Liver (tissue), 8 donors: ENCODE measurements at regions not wholly inside any gene's neighbourhood (a gene's known extent, or its start where the extent isn't known, plus 50 kb on each side); places are given as distances from the start of the nearest gene placed in this dataset.

ENCODE experiments used
- DNase-seq: peaks from one replicate; pipeline ENCODE4 v3.0.0-alpha.2; 2017; ENCODE audit warnings: low spot score
- H3K27ac ChIP-seq, 2 donors: one replicate each; pipeline ENCODE4 v1.7.0; 2013; ENCODE audit warnings: inconsistent platforms in 2 of 2, low read length in 2 of 2, control low read depth in 1 of 2, low read depth in 1 of 2, mild to moderate bottlenecking in 1 of 2
- H3K27me3 ChIP-seq, 4 donors: one replicate each; pipeline versions ENCODE4 v1.6.1 to v1.7.0; 2013; ENCODE audit warnings: low read length in 3 of 4, inconsistent platforms in 1 of 4, mild to moderate bottlenecking in 1 of 4, moderate library complexity in 1 of 4; ENCODE audit not compliant: control insufficient read depth in 4 of 4, insufficient read depth in 4 of 4
- H3K36me3 ChIP-seq, 4 donors: one replicate each; pipeline versions ENCODE4 v1.6.1 to v1.7.0; 2013; ENCODE audit warnings: low read length in 3 of 4, mild to moderate bottlenecking in 3 of 4, low read depth in 1 of 4, moderate library complexity in 1 of 4; ENCODE audit not compliant: control insufficient read depth in 4 of 4, insufficient read depth in 3 of 4
- H3K4me1 ChIP-seq, 4 donors: one replicate each; pipeline versions ENCODE4 v1.6.1 to v1.7.0; 2013; ENCODE audit warnings: low read length in 3 of 4, mild to moderate bottlenecking in 3 of 4, moderate library complexity in 1 of 4; ENCODE audit not compliant: control insufficient read depth in 4 of 4, insufficient read depth in 4 of 4
- H3K4me3 ChIP-seq, 3 donors: one replicate each; pipeline versions ENCODE4 v1.6.1 to v1.7.0; 2013; ENCODE audit warnings: low read length in 3 of 3, control low read depth in 1 of 3, low read depth in 1 of 3, mild to moderate bottlenecking in 1 of 3
- H3K9ac ChIP-seq, 2 donors: one replicate each; pipeline ENCODE4 v1.7.0; 2013; ENCODE audit warnings: low read length in 2 of 2, mild to moderate bottlenecking in 2 of 2, moderate library complexity in 2 of 2, control low read depth in 1 of 2, low read depth in 1 of 2
- H3K9me3 ChIP-seq, 4 donors: one replicate each; pipeline versions ENCODE4 v1.6.1 to v1.7.0; 2013; ENCODE audit warnings: low read length in 3 of 4; ENCODE audit not compliant: control insufficient read depth in 4 of 4
- EGR1 ChIP-seq, 2 donors: IDR thresholded peaks; 2 replicates each; pipeline ENCODE4 v1.6.1; 2016 to 2018; ENCODE audit warnings: antibody characterized with exemption in 2 of 2, low read depth in 2 of 2
- FOXA1 ChIP-seq: IDR thresholded peaks from 2 replicates; pipeline ENCODE4 v1.6.1; 2016; ENCODE audit warnings: antibody characterized with exemption
- FOXA2 ChIP-seq: IDR thresholded peaks from 2 replicates; pipeline ENCODE4 v1.6.1; 2016; ENCODE audit warnings: antibody characterized with exemption
- GABPA ChIP-seq, 2 donors: IDR thresholded peaks in 1 of 2; conservative IDR thresholded peaks in 1 of 2; 2 replicates each; pipeline ENCODE4 v1.6.1; 2016; ENCODE audit warnings: antibody characterized with exemption in 2 of 2, mild to moderate bottlenecking in 1 of 2, moderate library complexity in 1 of 2
- HNF4A ChIP-seq, 2 donors: conservative IDR thresholded peaks; 2 replicates each; pipeline ENCODE4 v1.6.1; 2016; ENCODE audit warnings: antibody characterized with exemption in 2 of 2, mild to moderate bottlenecking in 2 of 2
- HNF4G ChIP-seq: IDR thresholded peaks from 2 replicates; pipeline ENCODE4 v1.6.1; 2016; ENCODE audit warnings: antibody characterized with exemption
- JUND ChIP-seq, 2 donors: IDR thresholded peaks; 2 replicates each; pipeline ENCODE4 v1.6.1; 2016; ENCODE audit warnings: antibody characterized with exemption in 2 of 2
- NR2F2 ChIP-seq: IDR thresholded peaks from 2 replicates; pipeline ENCODE4 v1.6.1; 2016; ENCODE audit warnings: antibody characterized with exemption
- RAD21 ChIP-seq, 2 donors: IDR thresholded peaks; 2 replicates each; pipeline ENCODE4 v1.6.1; 2016; ENCODE audit warnings: antibody characterized with exemption in 2 of 2, mild to moderate bottlenecking in 2 of 2
- RXRA ChIP-seq, 2 donors: IDR thresholded peaks; 2 replicates each; pipeline ENCODE4 v1.6.1; 2017 to 2018; ENCODE audit warnings: antibody characterized with exemption in 2 of 2, mild to moderate bottlenecking in 1 of 2
- SP1 ChIP-seq: IDR thresholded peaks from 2 replicates; pipeline ENCODE4 v1.6.1; 2018; ENCODE audit warnings: antibody characterized with exemption, mild to moderate bottlenecking
- TAF1 ChIP-seq: conservative IDR thresholded peaks from 2 replicates; pipeline ENCODE4 v1.6.1; 2016; ENCODE audit warnings: antibody characterized with exemption, mild to moderate bottlenecking
- YY1 ChIP-seq: IDR thresholded peaks from 2 replicates; pipeline ENCODE4 v1.6.1; 2016; ENCODE audit warnings: antibody characterized with exemption, mild to moderate bottlenecking
- WGBS: extraction: QIAGEN DNeasy Blood & Tissue Kit; methylation state at CpG from one replicate; pipeline ENCODE4 v1.1.7; 2013; 5-methylcytosine and 5-hydroxymethylcytosine counted together
- TF ChIP-seq, protein P1 (sequence below): IDR thresholded peaks from 2 replicates; pipeline ENCODE4 v1.6.1; 2016; ENCODE audit warnings: antibody characterized with exemption, mild to moderate bottlenecking
- TF ChIP-seq, protein P2 (sequence below): IDR thresholded peaks from 2 replicates; pipeline ENCODE4 v1.6.1; 2016; ENCODE audit warnings: antibody characterized with exemption
- TF ChIP-seq, protein P3 (sequence below): fragments of 150-350 bp; IDR thresholded peaks from 2 replicates; pipeline ENCODE4 v1.5.1; 2017; ENCODE audit warnings: improper control_type of control experiment, low read depth, low read length; ENCODE audit not compliant: missing input control
- TF ChIP-seq, protein P4 (sequence below): IDR thresholded peaks from 2 replicates; pipeline ENCODE4 v1.6.1; 2016; ENCODE audit warnings: antibody characterized with exemption
- donor health status: healthy.
- donor health status: healthy.
- donor health status: healthy.
- donor health status: healthy.
- donor health status: healthy.

DNA sequence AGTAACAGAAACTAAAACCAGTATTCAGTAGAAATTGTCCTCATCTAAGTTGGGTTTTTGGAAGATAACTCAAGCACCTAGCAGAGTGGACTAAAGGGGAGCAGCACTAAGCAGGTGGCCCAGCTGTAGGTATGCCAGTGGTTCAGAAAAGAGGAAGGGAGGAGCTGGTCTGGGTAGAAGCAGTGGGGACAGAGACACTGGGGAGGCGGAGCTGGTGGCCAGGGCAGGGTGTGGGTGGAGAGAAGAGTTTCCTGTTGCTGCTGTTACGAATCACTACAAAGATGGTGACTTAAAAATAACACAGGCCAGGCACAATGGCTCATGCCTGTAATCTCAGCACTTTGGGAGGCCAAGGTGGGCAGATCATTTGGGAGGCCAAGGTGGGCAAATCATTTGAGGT, 136.2 kb downstream of the WDR11 start:
- H3K36me3 ChIP-seq = no peaks in the 10 kb centered on the region
- H3K9ac ChIP-seq = no peak overlapping the region
- H3K4me3 ChIP-seq = no peak overlapping the region
- H3K4me1 ChIP-seq = no peaks in the 10 kb centered on the region
- 83% methylated on average over 2 of the region's 2 CpGs for WGBS
- peaks cover 12 to 29% (median 18%) of the 10 kb centered on the region in 4 donors for H3K9me3 ChIP-seq
- no peaks in the 10 kb centered on the region for H3K27me3 ChIP-seq
- DNase-seq = no peak
- H3K27ac ChIP-seq = no peak overlapping the region
- no peak for TF ChIP-seq TAF1
- no peak for TF ChIP-seq YY1

DNA sequence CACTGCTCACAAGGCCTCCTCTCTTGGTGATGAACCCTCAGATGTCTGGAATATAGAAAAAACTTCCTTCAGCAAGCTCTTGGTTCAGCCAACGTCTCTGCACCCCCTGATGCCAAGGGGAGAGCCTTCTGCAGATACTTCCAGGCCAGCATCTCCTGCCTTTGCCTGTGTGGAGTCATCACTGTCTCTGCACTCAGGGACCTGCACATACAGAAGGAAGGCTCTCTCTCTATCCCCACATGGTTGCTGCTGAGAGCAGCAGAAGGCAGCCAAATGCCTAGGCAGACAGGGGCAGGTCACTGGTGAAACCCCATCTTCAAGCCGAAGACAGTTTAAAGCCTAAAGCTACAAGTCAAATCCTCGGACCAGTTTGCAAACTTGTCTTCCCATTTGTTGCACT, 137.6 kb downstream of the WDR11 start:
- DNase-seq = peak; percentile 22

DNA sequence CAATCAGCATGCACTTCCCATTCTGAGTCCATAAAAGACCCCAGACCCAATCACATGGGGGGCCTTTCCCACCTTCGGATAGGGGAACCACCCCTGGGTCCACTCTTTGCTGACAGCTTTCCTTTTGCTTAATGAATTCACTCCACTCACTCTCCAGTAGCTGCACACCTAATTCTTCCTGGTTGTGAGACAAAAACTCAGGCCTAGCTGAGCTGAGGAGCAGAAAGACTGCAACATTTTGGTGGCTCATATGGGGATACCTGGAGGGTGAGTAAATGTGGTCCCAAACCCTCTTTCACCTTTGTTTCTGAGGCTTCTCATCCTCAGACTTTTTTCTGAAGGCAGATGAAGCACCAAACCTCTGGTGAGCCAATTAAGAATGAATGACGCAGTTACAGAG, 138.1 kb downstream of the WDR11 start:
- WGBS = 77% methylated on average over 2 of the region's 2 CpGs
- Histone ChIP-seq H3K9ac (no peak overlapping the region), H3K36me3 (no peaks in the 10 kb centered on the region), H3K9me3 (peaks cover 12 to 32% (median 18%) of the 10 kb centered on the region in 4 donors), H3K4me1 (no peaks in the 10 kb centered on the region), H3K4me3 (peak overlapping the region in 2 of 3 donors; percentile 14 to 41), H3K27ac (no peak overlapping the region), H3K27me3 (no peaks in the 10 kb centered on the region)
- no peak for TF ChIP-seq RXRA (IDR thresholded peaks at IDR 0.05)
- TF ChIP-seq, protein P1, sequence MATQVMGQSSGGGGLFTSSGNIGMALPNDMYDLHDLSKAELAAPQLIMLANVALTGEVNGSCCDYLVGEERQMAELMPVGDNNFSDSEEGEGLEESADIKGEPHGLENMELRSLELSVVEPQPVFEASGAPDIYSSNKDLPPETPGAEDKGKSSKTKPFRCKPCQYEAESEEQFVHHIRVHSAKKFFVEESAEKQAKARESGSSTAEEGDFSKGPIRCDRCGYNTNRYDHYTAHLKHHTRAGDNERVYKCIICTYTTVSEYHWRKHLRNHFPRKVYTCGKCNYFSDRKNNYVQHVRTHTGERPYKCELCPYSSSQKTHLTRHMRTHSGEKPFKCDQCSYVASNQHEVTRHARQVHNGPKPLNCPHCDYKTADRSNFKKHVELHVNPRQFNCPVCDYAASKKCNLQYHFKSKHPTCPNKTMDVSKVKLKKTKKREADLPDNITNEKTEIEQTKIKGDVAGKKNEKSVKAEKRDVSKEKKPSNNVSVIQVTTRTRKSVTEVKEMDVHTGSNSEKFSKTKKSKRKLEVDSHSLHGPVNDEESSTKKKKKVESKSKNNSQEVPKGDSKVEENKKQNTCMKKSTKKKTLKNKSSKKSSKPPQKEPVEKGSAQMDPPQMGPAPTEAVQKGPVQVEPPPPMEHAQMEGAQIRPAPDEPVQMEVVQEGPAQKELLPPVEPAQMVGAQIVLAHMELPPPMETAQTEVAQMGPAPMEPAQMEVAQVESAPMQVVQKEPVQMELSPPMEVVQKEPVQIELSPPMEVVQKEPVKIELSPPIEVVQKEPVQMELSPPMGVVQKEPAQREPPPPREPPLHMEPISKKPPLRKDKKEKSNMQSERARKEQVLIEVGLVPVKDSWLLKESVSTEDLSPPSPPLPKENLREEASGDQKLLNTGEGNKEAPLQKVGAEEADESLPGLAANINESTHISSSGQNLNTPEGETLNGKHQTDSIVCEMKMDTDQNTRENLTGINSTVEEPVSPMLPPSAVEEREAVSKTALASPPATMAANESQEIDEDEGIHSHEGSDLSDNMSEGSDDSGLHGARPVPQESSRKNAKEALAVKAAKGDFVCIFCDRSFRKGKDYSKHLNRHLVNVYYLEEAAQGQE = no peak
- no peak for TF ChIP-seq SP1
- TF ChIP-seq YY1 = no peak
- no peak for TF ChIP-seq NR2F2
- TF ChIP-seq, protein P2, sequence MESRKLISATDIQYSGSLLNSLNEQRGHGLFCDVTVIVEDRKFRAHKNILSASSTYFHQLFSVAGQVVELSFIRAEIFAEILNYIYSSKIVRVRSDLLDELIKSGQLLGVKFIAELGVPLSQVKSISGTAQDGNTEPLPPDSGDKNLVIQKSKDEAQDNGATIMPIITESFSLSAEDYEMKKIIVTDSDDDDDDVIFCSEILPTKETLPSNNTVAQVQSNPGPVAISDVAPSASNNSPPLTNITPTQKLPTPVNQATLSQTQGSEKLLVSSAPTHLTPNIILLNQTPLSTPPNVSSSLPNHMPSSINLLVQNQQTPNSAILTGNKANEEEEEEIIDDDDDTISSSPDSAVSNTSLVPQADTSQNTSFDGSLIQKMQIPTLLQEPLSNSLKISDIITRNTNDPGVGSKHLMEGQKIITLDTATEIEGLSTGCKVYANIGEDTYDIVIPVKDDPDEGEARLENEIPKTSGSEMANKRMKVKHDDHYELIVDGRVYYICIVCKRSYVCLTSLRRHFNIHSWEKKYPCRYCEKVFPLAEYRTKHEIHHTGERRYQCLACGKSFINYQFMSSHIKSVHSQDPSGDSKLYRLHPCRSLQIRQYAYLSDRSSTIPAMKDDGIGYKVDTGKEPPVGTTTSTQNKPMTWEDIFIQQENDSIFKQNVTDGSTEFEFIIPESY = no peak
- no peak for TF ChIP-seq FOXA1
- TF ChIP-seq HNF4A (conservative IDR thresholded peaks at IDR 0.05) = no peak
- TF ChIP-seq RAD21 (IDR thresholded peaks at IDR 0.05) = no peak
- no peak for TF ChIP-seq HNF4G
- no peak for TF ChIP-seq JUND (IDR thresholded peaks at IDR 0.05)
- TF ChIP-seq, protein P3, sequence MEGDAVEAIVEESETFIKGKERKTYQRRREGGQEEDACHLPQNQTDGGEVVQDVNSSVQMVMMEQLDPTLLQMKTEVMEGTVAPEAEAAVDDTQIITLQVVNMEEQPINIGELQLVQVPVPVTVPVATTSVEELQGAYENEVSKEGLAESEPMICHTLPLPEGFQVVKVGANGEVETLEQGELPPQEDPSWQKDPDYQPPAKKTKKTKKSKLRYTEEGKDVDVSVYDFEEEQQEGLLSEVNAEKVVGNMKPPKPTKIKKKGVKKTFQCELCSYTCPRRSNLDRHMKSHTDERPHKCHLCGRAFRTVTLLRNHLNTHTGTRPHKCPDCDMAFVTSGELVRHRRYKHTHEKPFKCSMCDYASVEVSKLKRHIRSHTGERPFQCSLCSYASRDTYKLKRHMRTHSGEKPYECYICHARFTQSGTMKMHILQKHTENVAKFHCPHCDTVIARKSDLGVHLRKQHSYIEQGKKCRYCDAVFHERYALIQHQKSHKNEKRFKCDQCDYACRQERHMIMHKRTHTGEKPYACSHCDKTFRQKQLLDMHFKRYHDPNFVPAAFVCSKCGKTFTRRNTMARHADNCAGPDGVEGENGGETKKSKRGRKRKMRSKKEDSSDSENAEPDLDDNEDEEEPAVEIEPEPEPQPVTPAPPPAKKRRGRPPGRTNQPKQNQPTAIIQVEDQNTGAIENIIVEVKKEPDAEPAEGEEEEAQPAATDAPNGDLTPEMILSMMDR = no peak
- TF ChIP-seq, protein P4, sequence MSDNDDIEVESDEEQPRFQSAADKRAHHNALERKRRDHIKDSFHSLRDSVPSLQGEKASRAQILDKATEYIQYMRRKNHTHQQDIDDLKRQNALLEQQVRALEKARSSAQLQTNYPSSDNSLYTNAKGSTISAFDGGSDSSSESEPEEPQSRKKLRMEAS = no peak
- TF ChIP-seq EGR1 (IDR thresholded peaks at IDR 0.05; ENCODE audit: low read depth in 2 of 2) = no peak
- peak; percentile 9 for DNase-seq

More for the DNA sequence above, 137.6 kb downstream of the WDR11 start:
- Histone ChIP-seq H3K4me3 (peak overlapping the region in 1 of 3 donors; percentile 29), H3K27me3 (no peaks in the 10 kb centered on the region), H3K9ac (no peak overlapping the region), H3K27ac (no peak overlapping the region), H3K36me3 (no peaks in the 10 kb centered on the region), H3K4me1 (no peaks in the 10 kb centered on the region), H3K9me3 (peaks cover 12 to 29% (median 18%) of the 10 kb centered on the region in 4 donors)
- TF ChIP-seq, protein P2 = no peak
- no peak for TF ChIP-seq RXRA (IDR thresholded peaks at IDR 0.05)
- TF ChIP-seq SP1 = no peak
- no peak for TF ChIP-seq TAF1
- TF ChIP-seq GABPA (IDR thresholded peaks at IDR 0.05 in 1 of 2, conservative IDR thresholded peaks at IDR 0.05 in 1 of 2) = no peak
- TF ChIP-seq YY1 = no peak
- no peak for TF ChIP-seq FOXA2
- 85% methylated on average over 3 of the region's 3 CpGs for WGBS
